SK-N-SH (cell line): ENCODE measurements at regions not wholly inside any gene's neighbourhood (a gene's known extent, or its start where the extent isn't known, plus 50 kb on each side); places are given as distances from the start of the nearest gene placed in this dataset.

Experiments used
- CTCF ChIA-PET: fragments of 300-600, 350-600 bp; formaldehyde crosslinking; extraction: SDS; loops from one replicate; lab custom pipeline; 2021; lab: Yijun Ruan, JAX
- POLR2A ChIA-PET: fragments of 350-600 bp; sonication (Branson Sonifier 250); formaldehyde crosslinking; extraction: SDS; loops from one replicate; lab custom pipeline; 2020; ENCODE audit warnings: antibody characterized with exemption, inconsistent platforms; lab: Yijun Ruan, JAX
- DNase-seq: peaks from one replicate; pipeline ENCODE4 v3.0.0; 2012
- H2AFZ ChIP-seq: fragments of 200-600 bp; sonication (generic); 2 replicates; pipeline ENCODE4 v1.8.1; 2016; ENCODE audit warnings: antibody characterized with exemption, mild to moderate bottlenecking, low read depth
- H3F3A ChIP-seq: fragments of 200-600 bp; sonication (generic); replicated peaks from 2 replicates; pipeline ENCODE3; 2016; ENCODE audit warnings: antibody characterized with exemption, mild to moderate bottlenecking; ENCODE audit not compliant: insufficient read depth
- H3K27ac ChIP-seq, 2 experiments: fragments of 200-500 bp in 1 of 2; fragments of 200-600 bp in 1 of 2; sonication (Bioruptor generic) in 1 of 2; sonication (generic), shearing (Covaris generic) in 1 of 2; 2 replicates each; pipeline versions ENCODE4 v1.5.1 to v1.6.1; 2014 to 2016; ENCODE audit warnings: low read depth in 2 of 2, inconsistent platforms in 1 of 2, low read length in 1 of 2, mild to moderate bottlenecking in 1 of 2, mixed read lengths in 1 of 2
- H3K27me3 ChIP-seq: fragments of 200-600 bp; sonication (generic), shearing (Covaris generic); 2 replicates; pipeline ENCODE4 v1.6.1; 2016; ENCODE audit warnings: mixed run types; ENCODE audit not compliant: insufficient read depth
- H3K36me3 ChIP-seq, 2 experiments: fragments of 200-500 bp in 1 of 2; fragments of 200-600 bp in 1 of 2; sonication (Bioruptor generic) in 1 of 2; sonication (generic) in 1 of 2; replicated peaks in 1 of 2; 2 replicates each; pipeline versions ENCODE3 to v1.5.1; 2014 to 2016; ENCODE audit warnings: low read length in 1 of 2, mild to moderate bottlenecking in 1 of 2; ENCODE audit not compliant: insufficient read depth in 2 of 2, control insufficient read depth in 1 of 2
- H3K4me1 ChIP-seq, 2 experiments: fragments of 200-500 bp in 1 of 2; fragments of 200-600 bp in 1 of 2; sonication (Bioruptor generic) in 1 of 2; sonication (generic), shearing (Covaris generic) in 1 of 2; 2 replicates each; pipeline versions ENCODE4 v1.5.1 to v1.6.1; 2014 to 2016; ENCODE audit warnings: low read depth in 1 of 2, low read length in 1 of 2, mixed run types in 1 of 2; ENCODE audit not compliant: insufficient read depth in 2 of 2, control insufficient read depth in 1 of 2
- H3K4me2 ChIP-seq: fragments of 200-600 bp; sonication (generic), shearing (Covaris generic); 2 replicates; pipeline ENCODE4 v1.6.1; 2017; ENCODE audit warnings: mixed run types
- H3K4me3 ChIP-seq, 2 experiments: fragments of 200-500 bp in 1 of 2; fragments of 200-600 bp in 1 of 2; sonication (Bioruptor generic) in 1 of 2; sonication (generic), shearing (Covaris generic) in 1 of 2; 2 replicates each; pipeline versions ENCODE4 v1.5.1 to v1.8.1; 2014 to 2016; ENCODE audit warnings: low read depth in 2 of 2, inconsistent platforms in 1 of 2, low read length in 1 of 2, mild to moderate bottlenecking in 1 of 2, mixed read lengths in 1 of 2, moderate library complexity in 1 of 2
- H3K79me2 ChIP-seq: fragments of 200-600 bp; sonication (generic); 2 replicates; pipeline ENCODE4 v1.8.1; 2017; ENCODE audit warnings: mild to moderate bottlenecking; ENCODE audit not compliant: insufficient read depth
- H3K9ac ChIP-seq: fragments of 200-600 bp; sonication (generic); 2 replicates; pipeline ENCODE4 v1.6.1; 2017; ENCODE audit warnings: mixed run types
- H3K9me2 ChIP-seq: fragments of 200-600 bp; sonication (generic); 2 replicates; pipeline ENCODE4 v1.6.1; 2017; ENCODE audit warnings: mixed run types
- H3K9me3 ChIP-seq: fragments of 200-600 bp; sonication (generic); 2 replicates; pipeline ENCODE4 v1.6.1; 2017; ENCODE audit warnings: mixed run types, mild to moderate bottlenecking, moderate library complexity
- H4K20me1 ChIP-seq: fragments of 200-600 bp; sonication (generic); 2 replicates; pipeline ENCODE4 v1.6.1; 2017; ENCODE audit warnings: mild to moderate bottlenecking, mixed run types; ENCODE audit not compliant: insufficient read depth
- ELF1 ChIP-seq: IDR thresholded peaks from 2 replicates; pipeline ENCODE4 v1.4.0; 2012
- FOXM1 ChIP-seq: IDR thresholded peaks from 2 replicates; pipeline ENCODE4 v1.4.0; 2012; ENCODE audit warnings: low read depth, mild to moderate bottlenecking
- GABPA ChIP-seq: IDR thresholded peaks from 2 replicates; pipeline ENCODE4 v1.4.0; 2012; ENCODE audit warnings: low read depth, mild to moderate bottlenecking
- JUND ChIP-seq: IDR thresholded peaks from 2 replicates; pipeline ENCODE4 v1.4.0; 2012
- NRF1 ChIP-seq: IDR thresholded peaks from 2 replicates; pipeline ENCODE4 v1.6.1; 2012; ENCODE audit warnings: low read depth, mild to moderate bottlenecking, low read length
- POLR2AphosphoS5 ChIP-seq: IDR thresholded peaks from 2 replicates; pipeline ENCODE4 v1.6.1; 2012; ENCODE audit warnings: low read depth, low read length
- RCOR1 ChIP-seq: fragments of 150-350 bp; IDR thresholded peaks from 2 replicates; pipeline ENCODE4 v1.6.1; 2017; ENCODE audit warnings: antibody characterized with exemption, low read length
- SIN3A ChIP-seq: IDR thresholded peaks from 2 replicates; pipeline ENCODE4 v1.6.1; 2012; ENCODE audit warnings: low read depth, mild to moderate bottlenecking, low read length, moderate library complexity, borderline replicate concordance
- SMC3 ChIP-seq: IDR thresholded peaks from 2 replicates; pipeline ENCODE4 v1.6.1; 2012; ENCODE audit warnings: low read depth, low read length, improper control_type of control experiment
- TCF12 ChIP-seq: IDR thresholded peaks from 2 replicates; pipeline ENCODE4 v1.4.0; 2012
- TEAD4 ChIP-seq: IDR thresholded peaks from 2 replicates; pipeline ENCODE4 v1.4.0; 2012; ENCODE audit warnings: mild to moderate bottlenecking, borderline replicate concordance; ENCODE audit not compliant: insufficient read depth
- USF1 ChIP-seq: IDR thresholded peaks from 2 replicates; pipeline ENCODE4 v1.4.0; 2012; ENCODE audit warnings: low read depth, borderline replicate concordance
- USF2 ChIP-seq: fragments of 150-350 bp; IDR thresholded peaks from 2 replicates; pipeline ENCODE4 v1.6.1; 2017; ENCODE audit warnings: antibody characterized with exemption, low read length, low read depth, borderline replicate concordance
- YY1 ChIP-seq: IDR thresholded peaks from 2 replicates; pipeline ENCODE4 v1.4.0; 2012; ENCODE audit warnings: low read depth, mild to moderate bottlenecking
- WGBS: methylation state at CpG from one replicate; pipeline ENCODE4 v1.1.6; 2017; ENCODE audit warnings: low lambda C conversion rate; 5-methylcytosine and 5-hydroxymethylcytosine counted together
- TF ChIP-seq, protein P1 (sequence below): IDR thresholded peaks from 2 replicates; pipeline ENCODE4 v1.4.0; 2012; ENCODE audit warnings: low read depth, borderline replicate concordance
- TF ChIP-seq, protein P2 (sequence below): IDR thresholded peaks from 2 replicates; pipeline ENCODE4 v1.6.1; 2012; ENCODE audit warnings: mild to moderate bottlenecking, low read depth, low read length, moderate library complexity
- TF ChIP-seq, protein P3 (sequence below): fragments of 200-600 bp; sonication (generic); IDR thresholded peaks from 2 replicates; pipeline ENCODE4 v1.6.1; 2017; ENCODE audit warnings: antibody characterized with exemption, mild to moderate bottlenecking, moderate library complexity

- TF ChIP-seq, protein P1, sequence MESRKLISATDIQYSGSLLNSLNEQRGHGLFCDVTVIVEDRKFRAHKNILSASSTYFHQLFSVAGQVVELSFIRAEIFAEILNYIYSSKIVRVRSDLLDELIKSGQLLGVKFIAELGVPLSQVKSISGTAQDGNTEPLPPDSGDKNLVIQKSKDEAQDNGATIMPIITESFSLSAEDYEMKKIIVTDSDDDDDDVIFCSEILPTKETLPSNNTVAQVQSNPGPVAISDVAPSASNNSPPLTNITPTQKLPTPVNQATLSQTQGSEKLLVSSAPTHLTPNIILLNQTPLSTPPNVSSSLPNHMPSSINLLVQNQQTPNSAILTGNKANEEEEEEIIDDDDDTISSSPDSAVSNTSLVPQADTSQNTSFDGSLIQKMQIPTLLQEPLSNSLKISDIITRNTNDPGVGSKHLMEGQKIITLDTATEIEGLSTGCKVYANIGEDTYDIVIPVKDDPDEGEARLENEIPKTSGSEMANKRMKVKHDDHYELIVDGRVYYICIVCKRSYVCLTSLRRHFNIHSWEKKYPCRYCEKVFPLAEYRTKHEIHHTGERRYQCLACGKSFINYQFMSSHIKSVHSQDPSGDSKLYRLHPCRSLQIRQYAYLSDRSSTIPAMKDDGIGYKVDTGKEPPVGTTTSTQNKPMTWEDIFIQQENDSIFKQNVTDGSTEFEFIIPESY: no peak
- TF ChIP-seq ELF1 (no peak), SIN3A (no peak), RCOR1 (no peak)
These were observed 62.4 kb upstream of the DAZL start (continued) for GRCh38 chr3:16667633-16668032.

DNA sequence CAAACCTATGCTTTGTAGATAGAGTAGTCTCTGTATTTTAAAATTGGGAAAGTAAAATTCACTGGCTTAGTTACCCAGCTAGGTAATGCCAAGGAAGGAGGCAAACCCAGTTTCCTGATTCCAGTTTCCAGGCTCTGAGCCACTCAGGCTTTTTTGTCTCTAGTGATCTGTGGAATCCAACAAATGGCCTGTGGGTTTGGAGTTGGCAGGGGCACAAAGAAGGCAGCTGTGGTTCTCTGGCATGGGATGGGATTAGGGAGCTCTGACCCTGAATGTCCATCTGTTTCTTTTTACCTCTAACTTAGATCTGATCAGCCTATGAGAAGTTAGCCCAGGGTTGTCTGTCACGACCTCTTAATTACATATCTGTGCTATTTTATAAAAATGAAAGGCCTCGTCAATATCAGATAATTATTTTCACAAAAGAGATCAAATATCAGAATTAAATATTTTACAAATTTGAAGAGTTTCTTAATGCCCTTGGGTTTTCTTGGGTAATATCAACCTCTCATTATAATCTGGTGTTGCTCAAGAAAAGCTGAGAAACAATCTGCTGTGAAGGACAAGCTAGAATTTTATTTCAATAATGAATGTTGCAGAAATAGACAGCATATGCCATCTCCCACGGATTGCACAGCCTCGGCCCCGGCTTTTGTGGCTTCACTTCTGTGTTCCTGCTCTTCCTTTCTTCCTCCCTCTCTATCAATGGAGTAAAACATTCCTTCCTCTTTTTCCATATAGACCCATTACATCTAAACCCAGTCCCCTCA, 63.7 kb upstream of the DAZL start:
- WGBS: 42% methylated on average over 5 of the region's 5 CpGs
- Histone ChIP-seq H3K4me3 (no peak overlapping the region), H3K4me2 (no peak overlapping the region), H3K27ac (no peak overlapping the region), H3K9me3 (no peaks in the 10 kb centered on the region), H3K9me2 (no peaks in the 10 kb centered on the region), H3K4me1 (peaks cover 0 to 2% of the 10 kb centered on the region in 2 experiments; a peak in 1 of 4 replicates), H2AFZ (no peak overlapping the region), H3F3A (no peaks in the 10 kb centered on the region), H3K27me3 (no peaks in the 10 kb centered on the region), H3K36me3 (no peaks in the 10 kb centered on the region), H3K9ac (no peak overlapping the region), H4K20me1 (no peaks in the 10 kb centered on the region), H3K79me2 (no peaks in the 10 kb centered on the region)
- ChIA-PET CTCF (no interaction called here), POLR2A (no interaction called here)
- TF ChIP-seq TCF12 (0 out of 2 replicates have a peak, but pooled peaks have one; percentile 30), GABPA (no peak)
- DNase-seq: peak; percentile 7

DNA sequence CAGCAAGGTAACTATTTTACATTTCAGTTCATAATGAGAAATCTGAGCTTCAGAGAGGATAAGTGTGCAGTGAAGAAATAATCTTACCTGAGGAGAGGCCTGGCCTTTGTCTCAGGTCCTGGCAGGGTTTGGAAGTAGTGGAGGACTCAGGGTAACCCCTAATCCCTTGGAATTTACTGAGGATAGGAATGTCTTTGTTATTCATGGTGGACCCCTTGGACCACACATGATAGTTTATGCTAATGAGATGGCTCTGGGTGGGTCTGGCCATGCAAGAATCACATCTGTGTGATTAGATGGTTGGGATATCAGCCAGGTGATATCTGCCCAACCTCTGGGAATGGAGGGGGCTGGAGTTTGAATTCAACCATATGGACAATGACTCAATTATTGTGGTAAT, 65.0 kb upstream of the DAZL start:
- Histone ChIP-seq H3F3A (no peaks in the 10 kb centered on the region), H4K20me1 (no peaks in the 10 kb centered on the region), H3K4me1 (no peaks in the 10 kb centered on the region; a peak in 1 of 4 replicates), H3K9ac (no peak overlapping the region), H2AFZ (no peak overlapping the region), H3K79me2 (no peaks in the 10 kb centered on the region), H3K36me3 (no peaks in the 10 kb centered on the region), H3K4me2 (no peak overlapping the region), H3K4me3 (no peak overlapping the region), H3K27ac (no peak overlapping the region), H3K9me3 (0 out of 2 replicates have a peak, but pooled peaks cover 4% of the 10 kb centered on the region), H3K9me2 (no peaks in the 10 kb centered on the region), H3K27me3 (no peaks in the 10 kb centered on the region)
- no peak for DNase-seq
- POLR2A ChIA-PET: no interaction called here
- CTCF ChIA-PET: no interaction called here
- TF ChIP-seq NRF1 (no peak), RCOR1 (no peak), USF1 (no peak), TEAD4 (no peak), SIN3A (no peak), TCF12 (no peak), SMC3 (no peak), POLR2AphosphoS5 (no peak), FOXM1 (no peak), YY1 (no peak), USF2 (no peak), JUND (no peak)
- TF ChIP-seq, protein P2, sequence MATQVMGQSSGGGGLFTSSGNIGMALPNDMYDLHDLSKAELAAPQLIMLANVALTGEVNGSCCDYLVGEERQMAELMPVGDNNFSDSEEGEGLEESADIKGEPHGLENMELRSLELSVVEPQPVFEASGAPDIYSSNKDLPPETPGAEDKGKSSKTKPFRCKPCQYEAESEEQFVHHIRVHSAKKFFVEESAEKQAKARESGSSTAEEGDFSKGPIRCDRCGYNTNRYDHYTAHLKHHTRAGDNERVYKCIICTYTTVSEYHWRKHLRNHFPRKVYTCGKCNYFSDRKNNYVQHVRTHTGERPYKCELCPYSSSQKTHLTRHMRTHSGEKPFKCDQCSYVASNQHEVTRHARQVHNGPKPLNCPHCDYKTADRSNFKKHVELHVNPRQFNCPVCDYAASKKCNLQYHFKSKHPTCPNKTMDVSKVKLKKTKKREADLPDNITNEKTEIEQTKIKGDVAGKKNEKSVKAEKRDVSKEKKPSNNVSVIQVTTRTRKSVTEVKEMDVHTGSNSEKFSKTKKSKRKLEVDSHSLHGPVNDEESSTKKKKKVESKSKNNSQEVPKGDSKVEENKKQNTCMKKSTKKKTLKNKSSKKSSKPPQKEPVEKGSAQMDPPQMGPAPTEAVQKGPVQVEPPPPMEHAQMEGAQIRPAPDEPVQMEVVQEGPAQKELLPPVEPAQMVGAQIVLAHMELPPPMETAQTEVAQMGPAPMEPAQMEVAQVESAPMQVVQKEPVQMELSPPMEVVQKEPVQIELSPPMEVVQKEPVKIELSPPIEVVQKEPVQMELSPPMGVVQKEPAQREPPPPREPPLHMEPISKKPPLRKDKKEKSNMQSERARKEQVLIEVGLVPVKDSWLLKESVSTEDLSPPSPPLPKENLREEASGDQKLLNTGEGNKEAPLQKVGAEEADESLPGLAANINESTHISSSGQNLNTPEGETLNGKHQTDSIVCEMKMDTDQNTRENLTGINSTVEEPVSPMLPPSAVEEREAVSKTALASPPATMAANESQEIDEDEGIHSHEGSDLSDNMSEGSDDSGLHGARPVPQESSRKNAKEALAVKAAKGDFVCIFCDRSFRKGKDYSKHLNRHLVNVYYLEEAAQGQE: no peak
- TF ChIP-seq, protein P3, sequence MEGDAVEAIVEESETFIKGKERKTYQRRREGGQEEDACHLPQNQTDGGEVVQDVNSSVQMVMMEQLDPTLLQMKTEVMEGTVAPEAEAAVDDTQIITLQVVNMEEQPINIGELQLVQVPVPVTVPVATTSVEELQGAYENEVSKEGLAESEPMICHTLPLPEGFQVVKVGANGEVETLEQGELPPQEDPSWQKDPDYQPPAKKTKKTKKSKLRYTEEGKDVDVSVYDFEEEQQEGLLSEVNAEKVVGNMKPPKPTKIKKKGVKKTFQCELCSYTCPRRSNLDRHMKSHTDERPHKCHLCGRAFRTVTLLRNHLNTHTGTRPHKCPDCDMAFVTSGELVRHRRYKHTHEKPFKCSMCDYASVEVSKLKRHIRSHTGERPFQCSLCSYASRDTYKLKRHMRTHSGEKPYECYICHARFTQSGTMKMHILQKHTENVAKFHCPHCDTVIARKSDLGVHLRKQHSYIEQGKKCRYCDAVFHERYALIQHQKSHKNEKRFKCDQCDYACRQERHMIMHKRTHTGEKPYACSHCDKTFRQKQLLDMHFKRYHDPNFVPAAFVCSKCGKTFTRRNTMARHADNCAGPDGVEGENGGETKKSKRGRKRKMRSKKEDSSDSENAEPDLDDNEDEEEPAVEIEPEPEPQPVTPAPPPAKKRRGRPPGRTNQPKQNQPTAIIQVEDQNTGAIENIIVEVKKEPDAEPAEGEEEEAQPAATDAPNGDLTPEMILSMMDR: no peak
